Sigmoid colon (tissue), 6 donors: ENCODE measurements at regions not wholly inside any gene's neighbourhood (a gene's known extent, or its start where the extent isn't known, plus 50 kb on each side); places are given as distances from the start of the nearest gene placed in this dataset.
A peak's percentile ranks its signal among the peaks of the same experiment; 100 is the strongest.

Experiments
- DNase-seq: peaks from one replicate; pipeline ENCODE4 v3.0.0-alpha.2; 2019
- H3K27ac ChIP-seq, 4 donors: fragments of 200-600 bp; sonication (generic); one replicate each; pipeline ENCODE4 v1.5.1; 2016 to 2019; ENCODE audit warnings: mild to moderate bottlenecking in 1 of 4
- H3K27me3 ChIP-seq, 3 donors: fragments of 200-600 bp; sonication (generic); one replicate each; pipeline ENCODE4 v1.5.1; 2019; ENCODE audit warnings: mild to moderate bottlenecking in 1 of 3
- H3K36me3 ChIP-seq, 4 donors: fragments of 200-600 bp; sonication (generic); one replicate each; pipeline ENCODE4 v1.5.1; 2016 to 2019
- H3K4me1 ChIP-seq, 4 donors: fragments of 200-600 bp; sonication (generic); one replicate each; pipeline ENCODE4 v1.5.1; 2017 to 2019
- H3K4me3 ChIP-seq, 4 donors: fragments of 200-600 bp; sonication (generic); one replicate each; pipeline ENCODE4 v1.5.1; 2017 to 2019; ENCODE audit warnings: mild to moderate bottlenecking in 2 of 4, moderate library complexity in 1 of 4
- H3K9me3 ChIP-seq, 4 donors: fragments of 200-600 bp in 3 of 4; sonication (generic) in 3 of 4; one replicate each; pipeline versions ENCODE4 v1.5.1 to v1.6.1; 2013 to 2019
- EP300 ChIP-seq, 4 donors: sonication (generic); formaldehyde crosslinking; IDR thresholded peaks; one replicate each; pipeline ENCODE4 v1.6.1; 2017; ENCODE audit warnings: antibody characterized with exemption in 4 of 4
- POLR2A ChIP-seq, 2 donors: fragments of 450-650 bp; IDR thresholded peaks; one replicate each; pipeline ENCODE4 v1.6.1; 2016; ENCODE audit warnings: antibody characterized with exemption in 2 of 2, mild to moderate bottlenecking in 2 of 2, moderate library complexity in 2 of 2
- POLR2AphosphoS5 ChIP-seq, 4 donors: sonication (generic); formaldehyde crosslinking; IDR thresholded peaks; one replicate each; pipeline ENCODE4 v1.6.1; 2017; ENCODE audit warnings: antibody characterized with exemption in 4 of 4
- WGBS, 2 donors: extraction: QIAGEN DNeasy Blood & Tissue Kit; methylation state at CpG; one replicate each; pipeline ENCODE4 v1.1.7; 2013; 5-methylcytosine and 5-hydroxymethylcytosine counted together
- intact Hi-C: fragments of 100-400 bp; cut with DNase I; formaldehyde crosslinking; loops from one replicate; pipeline ENCODE4 v1.15.1; 2023
- TF ChIP-seq, protein P1 (sequence below), 4 experiments: fragments of 450-650 bp in 3 of 4; fragments of 200-600 bp in 1 of 4; IDR thresholded peaks; one replicate each; pipeline ENCODE4 v1.5.1; 2016 to 2019; ENCODE audit warnings: antibody characterized with exemption in 4 of 4, mild to moderate bottlenecking in 3 of 4, moderate library complexity in 2 of 4
- donor health status: healthy with polysubstance abuse.
- donor health status: healthy.

DNA sequence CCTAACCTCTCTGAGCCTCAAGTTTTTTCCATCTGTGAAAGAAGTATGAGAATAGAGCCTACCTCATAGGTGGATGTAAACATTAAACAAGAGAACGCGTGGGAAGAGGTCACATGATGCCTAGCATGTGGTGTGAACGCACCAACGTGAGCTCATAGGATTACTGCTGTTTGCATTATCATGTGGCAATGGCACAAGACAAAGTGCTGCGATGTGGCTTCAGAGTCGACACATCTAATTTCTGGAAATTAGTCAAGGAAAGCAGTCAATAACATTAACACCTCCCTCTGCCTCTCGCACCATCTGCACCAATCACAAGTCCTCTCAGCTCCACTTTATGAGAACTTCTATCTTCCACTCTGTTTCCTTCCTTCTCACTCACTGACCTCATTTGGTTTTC is 489.7 kb downstream of the COG6 start:
- WGBS, 2 donors, result 77 to 81% methylated on average over 7 of the region's 7 CpGs
- intact Hi-C loops, result no loop called here
- Histone ChIP-seq H3K9me3 (no peaks in the 10 kb centered on the region), H3K4me3 (no peak overlapping the region), H3K27me3 (no peaks in the 10 kb centered on the region), H3K27ac (no peak overlapping the region), H3K4me1 (peaks cover 0 to 20% (median 17%) of the 10 kb centered on the region in 4 donors), H3K36me3 (no peaks in the 10 kb centered on the region)
- DNase-seq, result no peak
- TF ChIP-seq POLR2AphosphoS5 (IDR thresholded peaks at IDR 0.05), result no peak
- no peak for TF ChIP-seq EP300 (IDR thresholded peaks at IDR 0.05)
- TF ChIP-seq, protein P1, sequence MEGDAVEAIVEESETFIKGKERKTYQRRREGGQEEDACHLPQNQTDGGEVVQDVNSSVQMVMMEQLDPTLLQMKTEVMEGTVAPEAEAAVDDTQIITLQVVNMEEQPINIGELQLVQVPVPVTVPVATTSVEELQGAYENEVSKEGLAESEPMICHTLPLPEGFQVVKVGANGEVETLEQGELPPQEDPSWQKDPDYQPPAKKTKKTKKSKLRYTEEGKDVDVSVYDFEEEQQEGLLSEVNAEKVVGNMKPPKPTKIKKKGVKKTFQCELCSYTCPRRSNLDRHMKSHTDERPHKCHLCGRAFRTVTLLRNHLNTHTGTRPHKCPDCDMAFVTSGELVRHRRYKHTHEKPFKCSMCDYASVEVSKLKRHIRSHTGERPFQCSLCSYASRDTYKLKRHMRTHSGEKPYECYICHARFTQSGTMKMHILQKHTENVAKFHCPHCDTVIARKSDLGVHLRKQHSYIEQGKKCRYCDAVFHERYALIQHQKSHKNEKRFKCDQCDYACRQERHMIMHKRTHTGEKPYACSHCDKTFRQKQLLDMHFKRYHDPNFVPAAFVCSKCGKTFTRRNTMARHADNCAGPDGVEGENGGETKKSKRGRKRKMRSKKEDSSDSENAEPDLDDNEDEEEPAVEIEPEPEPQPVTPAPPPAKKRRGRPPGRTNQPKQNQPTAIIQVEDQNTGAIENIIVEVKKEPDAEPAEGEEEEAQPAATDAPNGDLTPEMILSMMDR (IDR thresholded peaks at IDR 0.05), result no peak
- TF ChIP-seq POLR2A (IDR thresholded peaks at IDR 0.05), result no peak

DNA sequence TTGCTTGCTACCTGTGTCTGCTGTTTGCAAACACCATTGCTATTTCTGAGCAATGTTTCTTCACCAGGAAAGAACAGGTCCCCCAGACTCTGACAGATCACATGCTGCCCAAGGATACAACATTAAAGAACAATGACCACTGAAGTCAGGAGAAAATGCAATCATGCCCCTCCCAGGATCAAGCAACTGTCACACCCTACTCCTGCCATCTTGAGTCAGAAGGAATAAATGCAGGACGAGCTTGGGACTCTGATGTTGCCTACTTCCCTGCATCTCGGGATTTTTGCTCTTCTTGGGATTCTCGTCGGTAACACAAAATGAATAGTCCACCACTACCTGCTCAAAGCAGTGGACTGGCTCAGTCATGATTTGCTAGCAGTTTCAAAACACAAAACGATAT is 490.6 kb downstream of the COG6 start:
- intact Hi-C loops, result no loop called here
- no peak for DNase-seq
- Histone ChIP-seq H3K4me3 (no peak overlapping the region), H3K9me3 (no peaks in the 10 kb centered on the region), H3K27me3 (no peaks in the 10 kb centered on the region), H3K4me1 (peaks cover 0 to 28% (median 23%) of the 10 kb centered on the region in 4 donors), H3K27ac (no peak overlapping the region), H3K36me3 (no peaks in the 10 kb centered on the region)
- TF ChIP-seq, protein P1 (IDR thresholded peaks at IDR 0.05), result no peak
- no peak for TF ChIP-seq EP300 (IDR thresholded peaks at IDR 0.05)
- TF ChIP-seq POLR2AphosphoS5 (IDR thresholded peaks at IDR 0.05), result no peak
- no peak for TF ChIP-seq POLR2A (IDR thresholded peaks at IDR 0.05)
- 80 to 88% methylated on average over 5 of the region's 5 CpGs for WGBS, 2 donors

DNA sequence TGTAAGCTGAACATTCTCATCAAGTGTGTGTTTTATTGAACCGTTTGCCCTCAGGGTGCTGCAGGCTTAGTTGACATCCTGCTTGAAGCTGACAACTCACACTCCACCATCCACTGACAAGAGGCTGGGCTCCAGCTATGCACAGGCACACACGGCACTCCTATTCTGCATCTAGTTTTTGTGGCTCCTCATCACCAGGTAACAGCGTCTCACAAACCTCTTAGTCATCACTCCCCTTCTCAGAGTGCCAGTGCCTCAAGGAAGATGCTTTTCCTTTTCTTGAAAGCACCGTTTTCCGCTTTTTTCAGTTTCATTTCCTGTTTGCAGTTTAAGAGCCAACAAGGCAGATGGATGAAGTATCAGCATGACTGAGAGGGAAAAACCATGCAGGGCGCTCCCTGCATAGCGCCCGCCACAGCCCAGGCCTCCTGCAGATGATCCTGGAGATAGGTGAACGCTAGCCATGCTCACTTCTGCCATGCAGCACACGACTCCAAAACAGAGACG is 491.2 kb downstream of the COG6 start:
- Histone ChIP-seq H3K4me1 (peaks cover 0 to 29% (median 24%) of the 10 kb centered on the region in 4 donors), H3K4me3 (no peak overlapping the region), H3K36me3 (no peaks in the 10 kb centered on the region), H3K27me3 (no peaks in the 10 kb centered on the region), H3K9me3 (no peaks in the 10 kb centered on the region), H3K27ac (no peak overlapping the region)
- no peak for DNase-seq
- 61 to 83% methylated on average over 11 of the region's 11 CpGs for WGBS, 2 donors
- no peak for TF ChIP-seq EP300 (IDR thresholded peaks at IDR 0.05)
- TF ChIP-seq, protein P1 (IDR thresholded peaks at IDR 0.05), result no peak
- TF ChIP-seq POLR2AphosphoS5 (IDR thresholded peaks at IDR 0.05), result no peak
- TF ChIP-seq POLR2A (IDR thresholded peaks at IDR 0.05), result no peak
- intact Hi-C loops, result no loop called here

DNA sequence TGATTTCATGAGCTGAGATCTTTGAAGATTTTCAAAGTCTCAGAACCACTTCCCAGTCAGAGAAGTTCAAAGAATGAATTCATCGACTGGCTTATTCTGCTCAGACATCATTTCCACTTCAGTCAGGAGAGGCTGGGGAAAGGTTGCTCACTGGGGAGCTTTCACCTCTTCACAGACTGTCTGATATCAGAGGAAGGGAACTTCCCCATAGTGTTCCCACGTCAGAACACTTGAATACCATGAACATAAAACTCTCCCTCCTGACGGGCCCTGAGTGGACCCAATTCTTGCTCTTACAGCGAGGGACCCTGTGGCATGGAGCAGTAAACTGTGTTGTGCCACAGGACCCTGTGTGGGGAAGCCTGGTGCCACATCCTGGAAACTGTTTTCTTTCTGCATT is 492.6 kb downstream of the COG6 start:
- 78 to 91% methylated on average over 4 of the region's 4 CpGs for WGBS, 2 donors
- Histone ChIP-seq H3K36me3 (no peaks in the 10 kb centered on the region), H3K27ac (peak overlapping the region; percentile 74 to 90 (median 78)), H3K4me1 (peaks cover 0 to 38% (median 29%) of the 10 kb centered on the region in 4 donors), H3K27me3 (no peaks in the 10 kb centered on the region), H3K4me3 (no peak overlapping the region), H3K9me3 (no peaks in the 10 kb centered on the region)
- TF ChIP-seq, protein P1 (IDR thresholded peaks at IDR 0.05), result no peak
- TF ChIP-seq POLR2AphosphoS5 (IDR thresholded peaks at IDR 0.05) (no peak), POLR2A (IDR thresholded peaks at IDR 0.05) (no peak), EP300 (IDR thresholded peaks at IDR 0.05) (no peak)
- no peak for DNase-seq
- intact Hi-C loops, result no loop called here

DNA sequence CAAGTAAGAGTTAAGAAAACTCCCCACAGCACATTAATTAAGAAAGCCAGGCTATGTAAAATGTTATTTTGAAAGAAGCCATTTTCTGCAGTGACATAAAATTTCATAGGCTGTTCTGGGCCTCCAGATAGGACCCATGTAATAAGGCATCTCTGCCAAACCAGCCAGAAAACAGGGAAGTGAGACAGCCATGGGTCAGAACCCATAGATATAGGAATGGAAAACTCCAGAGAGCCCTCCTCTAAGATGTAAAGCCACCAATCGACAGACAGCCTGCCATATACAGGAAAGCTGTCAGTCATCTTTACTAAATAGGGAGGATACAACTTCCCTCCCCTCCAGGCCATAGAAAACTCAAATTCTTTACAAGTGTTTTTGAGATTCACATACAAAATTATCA is 493.3 kb downstream of the COG6 start:
- intact Hi-C loops, result no loop called here
- 84 to 85% methylated on average over 1 of the region's 1 CpG for WGBS, 2 donors
- DNase-seq, result no peak
- peak overlapping the region; percentile 74 to 90 (median 78) for H3K27ac ChIP-seq
- H3K27me3 ChIP-seq, result no peaks in the 10 kb centered on the region
- no peak overlapping the region for H3K4me3 ChIP-seq
- H3K4me1 ChIP-seq, result peaks cover 0 to 42% (median 30%) of the 10 kb centered on the region in 4 donors
- H3K9me3 ChIP-seq, result no peaks in the 10 kb centered on the region
- no peaks in the 10 kb centered on the region for H3K36me3 ChIP-seq
- TF ChIP-seq POLR2A (IDR thresholded peaks at IDR 0.05) (no peak), EP300 (IDR thresholded peaks at IDR 0.05) (no peak), POLR2AphosphoS5 (IDR thresholded peaks at IDR 0.05) (no peak)
- TF ChIP-seq, protein P1 (IDR thresholded peaks at IDR 0.05), result no peak
